ENCODE measurements at regions not wholly inside any gene's neighbourhood (a gene's known extent, or its start where the extent isn't known, plus 50 kb on each side); places are given as distances from the start of the nearest gene placed in this dataset.

GRCh38 chr18:76145521-76146376, 349.3 kb downstream of the ZNF516 start:
- no peak for TF ChIP-seq CTCF (IDR thresholded peaks at IDR 0.05)
- TF ChIP-seq POLR2A (IDR thresholded peaks at IDR 0.05), result no peak
